HG03025 (cell line): ENCODE measurements at regions not wholly inside any gene's neighbourhood (a gene's known extent, or its start where the extent isn't known, plus 50 kb on each side); places are given as distances from the start of the nearest gene placed in this dataset.
"Not testable (repeated sequence)": the region's sequence is repeated elsewhere in the genome, so short reads cannot be mapped to it uniquely, and the experiment has no call there.

Experiments used
- ATAC-seq: cut with Tn5 transposase; IDR thresholded peaks from one replicate; pipeline ENCODE4 v1.9.1; 2021; ENCODE audit warnings: mild to moderate bottlenecking, moderate library complexity; ENCODE audit not compliant: unreplicated experiment, low FRiP score

DNA sequence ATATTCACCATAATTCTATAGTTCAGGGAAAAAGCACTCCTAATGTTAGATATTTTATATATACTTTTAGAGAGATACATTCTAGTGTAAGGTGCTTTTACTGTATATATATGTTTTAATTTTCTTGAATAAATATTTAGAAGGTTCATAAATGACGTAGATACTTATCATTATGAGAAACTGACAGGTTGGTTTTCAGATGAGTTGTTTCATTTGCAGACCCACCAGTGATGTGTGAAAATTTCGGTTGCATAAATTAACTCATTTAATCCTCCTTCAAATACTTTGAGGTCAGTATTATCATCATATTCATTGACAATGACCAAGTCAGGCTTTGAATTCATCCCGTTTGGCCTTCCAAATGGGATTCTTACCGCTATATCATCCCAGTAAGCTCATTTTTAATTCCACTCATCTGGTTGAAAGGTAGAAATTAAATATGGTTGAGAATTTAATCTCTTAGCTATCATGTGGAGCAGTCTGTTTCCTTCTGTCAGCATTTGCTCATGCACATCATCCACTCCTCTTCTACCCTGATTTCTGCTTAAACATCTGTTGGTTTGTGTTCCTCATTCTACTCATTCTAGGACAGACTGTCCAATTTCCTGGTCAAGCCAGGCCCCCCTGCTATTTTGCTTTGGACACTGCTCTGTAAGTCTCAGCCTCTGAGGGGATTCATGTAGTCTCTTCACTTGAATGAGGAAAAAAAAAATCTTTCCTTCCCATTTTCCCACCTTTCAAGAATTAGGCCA is 1156.6 kb downstream of the PLA2G4A start:
- peak; percentile 59 for ATAC-seq

DNA sequence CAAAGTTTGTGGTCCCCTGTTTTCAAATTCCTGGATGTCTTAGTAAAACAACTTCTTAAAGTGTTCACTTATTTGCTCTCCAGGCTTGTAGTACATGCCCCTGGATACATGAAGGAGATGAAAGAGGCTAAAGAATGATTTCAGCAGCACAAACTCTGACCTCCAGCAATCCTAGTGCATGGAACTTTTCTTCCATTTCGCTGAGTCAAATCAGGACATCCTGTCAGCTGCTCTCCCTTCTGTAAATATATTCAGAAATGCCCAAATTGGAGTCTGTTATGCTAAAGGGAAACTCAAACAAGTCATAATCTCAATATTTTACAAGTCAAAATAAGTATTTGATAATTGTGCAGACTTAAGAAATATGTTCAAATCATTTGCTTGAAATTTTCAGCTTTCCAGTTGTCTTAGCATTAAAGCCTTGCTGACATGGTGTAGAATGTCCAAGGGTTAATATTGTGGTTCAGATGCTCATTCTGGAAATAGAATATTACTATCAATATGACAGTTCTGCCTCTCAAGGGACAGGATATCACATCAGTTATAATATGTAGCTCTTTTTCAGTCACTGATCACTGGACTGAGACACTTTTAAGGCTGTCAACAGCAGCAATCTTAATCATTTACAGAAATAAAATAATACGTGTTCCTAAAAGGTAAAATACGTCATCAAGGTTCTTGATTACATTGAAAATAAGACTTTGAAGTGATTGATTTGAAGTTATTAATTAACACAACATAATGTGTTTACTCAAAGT is 1157.3 kb downstream of the PLA2G4A start:
- ATAC-seq = peak; percentile 71

DNA sequence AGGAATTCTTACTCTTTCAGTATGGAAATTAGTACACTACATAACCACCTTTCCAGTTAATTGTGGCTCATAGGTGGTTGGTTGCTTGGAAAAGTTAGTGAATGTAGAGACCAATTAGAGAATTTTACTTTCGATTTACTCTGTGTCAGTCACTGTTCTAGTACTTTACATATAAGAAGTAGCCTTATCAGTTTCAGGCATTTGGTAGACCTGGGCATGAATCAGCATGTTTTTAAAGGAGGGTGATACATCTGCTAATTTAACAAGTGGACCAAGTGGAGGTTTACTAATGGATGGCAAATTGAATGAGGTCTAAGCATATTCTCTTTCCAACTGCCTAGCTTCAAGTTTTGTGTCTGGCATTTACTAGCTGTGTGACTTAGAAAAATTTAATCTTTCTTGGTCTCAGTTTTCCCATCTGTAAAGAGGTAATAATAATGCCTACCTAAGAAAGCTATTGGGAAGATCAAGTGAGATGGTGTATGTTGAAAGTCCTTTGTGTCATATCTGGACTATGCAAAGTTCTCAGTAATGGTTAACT is 1158.6 kb downstream of the PLA2G4A start:
- no peak for ATAC-seq

DNA sequence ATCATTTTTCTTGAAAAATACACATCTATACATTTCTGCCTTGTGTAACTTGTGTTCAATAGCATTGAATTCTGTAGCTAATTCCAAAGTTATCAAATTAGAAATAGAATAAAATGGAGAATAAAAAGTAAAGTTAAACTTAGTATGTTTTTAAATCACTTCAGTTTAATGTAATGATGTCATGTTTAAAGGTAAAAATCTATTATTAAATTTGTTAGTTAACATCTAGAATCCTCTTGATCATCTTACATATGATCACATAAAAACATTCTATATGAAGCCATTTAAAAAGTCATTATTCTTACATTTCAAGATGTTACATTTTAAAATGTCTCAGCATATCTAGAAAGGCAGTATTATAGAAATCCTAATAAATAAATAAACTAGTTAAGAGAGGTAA is 1163.2 kb downstream of the PLA2G4A start:
- no peak for ATAC-seq

DNA sequence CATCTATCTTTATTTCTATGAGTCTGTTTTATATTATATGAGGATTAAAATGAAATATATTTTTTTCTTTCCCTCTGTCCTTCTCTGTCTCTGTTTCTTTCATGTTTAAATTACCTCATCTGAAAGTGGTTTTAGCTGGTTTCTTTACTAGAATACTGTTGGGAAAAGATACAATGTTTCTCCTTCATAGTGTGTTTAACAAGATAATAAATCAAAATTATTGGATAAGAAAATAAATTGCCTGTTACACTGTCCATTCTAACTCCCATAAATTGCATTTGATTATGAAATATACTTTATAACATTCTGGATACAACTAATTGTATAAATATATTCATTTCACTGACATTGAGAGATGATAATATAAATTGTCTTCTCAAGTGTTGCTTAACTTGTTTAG is 1168.0 kb downstream of the PLA2G4A start:
- ATAC-seq = no peak

DNA sequence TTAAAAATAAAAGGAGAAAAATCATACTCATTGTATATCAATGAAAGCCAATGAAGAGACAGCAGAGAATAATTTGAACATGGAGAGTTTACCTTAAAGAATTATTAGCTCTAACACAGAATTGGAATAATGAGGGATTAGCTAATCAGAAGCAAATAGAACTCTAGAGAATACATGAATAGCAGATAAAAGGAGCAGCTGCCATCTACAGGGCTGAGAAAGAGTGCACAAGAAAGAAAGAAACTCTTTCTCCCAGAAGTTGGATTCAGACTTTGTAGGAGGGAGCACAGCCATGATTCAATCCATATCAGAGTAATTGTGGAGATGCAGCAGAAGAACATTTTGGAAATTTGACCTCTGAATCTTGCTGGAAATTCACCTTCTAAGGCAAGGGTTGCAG is 1171.2 kb downstream of the PLA2G4A start:
- no peak for ATAC-seq

DNA sequence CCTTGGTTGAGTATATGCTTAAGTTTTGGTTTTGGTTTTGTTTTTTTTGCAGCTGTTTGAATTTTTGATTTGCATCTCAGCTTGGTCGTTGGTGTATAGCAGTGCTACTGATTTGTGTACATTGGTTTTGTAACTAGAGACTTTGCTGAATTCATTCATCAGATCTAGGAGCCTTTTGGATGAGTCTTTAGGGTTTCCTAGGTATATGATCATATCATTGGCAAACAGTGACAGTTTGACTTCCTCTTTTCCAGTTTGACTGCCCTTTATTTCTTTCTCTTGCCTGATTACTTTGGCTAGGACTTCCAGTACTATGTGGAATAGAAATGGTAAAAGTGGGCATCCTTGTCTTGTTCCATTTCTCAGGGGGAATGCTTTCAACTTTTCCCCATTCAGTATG is 1174.9 kb downstream of the PLA2G4A start:
- ATAC-seq = not testable (repeated sequence)

DNA sequence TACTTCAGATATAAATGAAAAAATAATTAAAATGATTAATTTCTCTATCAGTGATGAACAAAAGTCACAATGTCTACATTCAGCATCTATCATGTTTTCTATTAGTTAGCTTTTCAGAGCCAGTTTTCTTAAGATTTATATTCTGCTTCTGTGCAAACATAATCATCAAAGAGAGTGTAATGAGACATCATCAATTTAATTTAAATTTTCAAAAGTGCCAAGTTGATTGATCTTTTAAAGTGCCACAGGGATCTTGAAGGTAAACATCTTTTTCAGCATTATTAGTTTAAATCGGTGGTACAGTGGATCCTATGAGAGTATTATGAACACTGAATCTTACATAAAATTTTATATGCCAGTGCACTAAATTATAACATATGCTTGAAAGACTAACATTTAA is 1176.1 kb downstream of the PLA2G4A start:
- ATAC-seq = no peak

DNA sequence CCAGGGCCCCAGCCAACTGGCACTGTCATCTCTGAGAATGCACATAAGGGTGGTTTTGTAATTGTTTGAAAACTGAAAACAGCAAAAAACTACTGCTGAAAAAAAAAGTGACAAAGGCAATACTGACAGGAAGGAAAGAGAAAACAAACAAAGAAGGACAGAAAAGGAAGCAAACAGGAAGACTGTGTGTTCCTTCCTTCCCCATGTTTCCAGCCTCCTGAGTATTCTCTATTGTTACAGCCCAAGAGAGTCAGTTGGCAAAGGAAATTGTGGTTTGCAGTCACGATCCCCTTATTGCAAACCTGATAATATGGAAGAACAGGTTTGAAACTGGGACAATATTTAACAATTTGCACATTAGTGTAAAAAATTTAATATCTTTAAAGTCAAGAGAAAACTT is 1177.6 kb downstream of the PLA2G4A start:
- no peak for ATAC-seq

DNA sequence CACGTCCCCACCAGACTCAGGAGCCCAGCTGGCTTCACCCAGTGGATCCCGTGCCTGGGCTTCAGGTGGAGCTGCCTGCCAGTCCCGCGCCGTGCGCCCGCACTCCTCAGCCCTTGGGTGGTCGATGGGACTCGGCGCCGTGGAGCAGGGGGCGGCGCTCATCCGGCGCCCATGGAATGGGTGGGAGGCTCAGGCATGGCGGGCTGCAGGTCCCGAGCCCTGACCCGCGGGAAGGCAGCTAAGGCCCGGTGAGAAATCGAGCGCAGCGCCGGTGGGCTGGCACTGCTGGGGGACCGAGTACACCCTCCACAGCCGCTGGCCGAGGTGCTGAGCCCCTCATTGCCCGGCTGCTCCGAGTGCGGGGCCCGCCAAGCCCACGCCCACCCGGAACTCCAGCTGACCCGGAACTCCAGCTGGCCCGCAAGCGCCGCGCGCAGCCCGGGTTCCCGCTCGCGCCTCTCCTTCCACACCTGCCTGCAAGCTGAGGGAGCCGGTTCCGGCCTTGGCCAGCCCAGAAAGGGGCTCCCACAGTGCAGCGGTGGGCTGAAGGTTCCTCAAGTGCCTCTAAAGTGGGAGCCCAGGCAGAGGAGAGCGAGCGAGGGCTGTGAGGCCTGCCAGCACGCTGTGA is 1184.6 kb downstream of the PLA2G4A start:
- ATAC-seq = not testable (repeated sequence)

DNA sequence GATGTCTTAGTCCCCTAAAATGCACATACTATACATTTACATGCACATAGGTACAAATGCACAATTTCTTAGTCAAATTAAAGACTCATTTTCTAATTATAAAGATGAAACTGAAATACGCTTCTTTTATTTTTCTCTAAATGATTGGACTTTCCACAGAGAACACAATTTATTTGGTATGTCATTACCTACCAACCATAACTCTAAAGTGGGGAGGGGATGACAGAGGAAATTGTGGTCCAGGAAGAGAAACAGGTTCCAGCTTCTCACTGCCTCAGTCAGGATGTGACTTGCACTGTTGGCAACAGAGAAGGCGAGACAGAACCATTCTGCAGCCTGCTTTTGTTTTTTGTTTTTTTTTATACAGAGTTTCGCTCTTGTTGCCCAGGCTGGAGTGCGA is 1189.2 kb downstream of the PLA2G4A start:
- no peak for ATAC-seq

DNA sequence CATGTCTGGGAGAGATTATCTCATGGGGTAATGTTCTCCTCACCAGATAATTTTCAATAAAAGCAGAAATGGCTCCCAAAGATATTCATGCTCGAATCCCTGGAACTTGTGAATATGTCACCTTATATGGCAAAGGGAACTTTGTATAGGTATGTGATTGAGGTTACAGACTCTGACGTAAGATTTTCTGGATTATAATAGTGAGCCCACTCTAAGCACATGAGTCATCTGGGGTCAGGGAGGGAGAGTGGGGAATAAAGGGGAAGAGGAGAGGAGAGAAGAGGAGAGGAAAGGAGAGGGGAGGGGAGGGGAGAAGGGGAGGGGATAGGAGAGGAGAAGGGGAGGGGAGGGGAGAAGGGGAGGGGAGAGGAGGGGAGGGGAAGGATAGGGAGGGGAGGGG is 1193.9 kb downstream of the PLA2G4A start:
- no peak for ATAC-seq

DNA sequence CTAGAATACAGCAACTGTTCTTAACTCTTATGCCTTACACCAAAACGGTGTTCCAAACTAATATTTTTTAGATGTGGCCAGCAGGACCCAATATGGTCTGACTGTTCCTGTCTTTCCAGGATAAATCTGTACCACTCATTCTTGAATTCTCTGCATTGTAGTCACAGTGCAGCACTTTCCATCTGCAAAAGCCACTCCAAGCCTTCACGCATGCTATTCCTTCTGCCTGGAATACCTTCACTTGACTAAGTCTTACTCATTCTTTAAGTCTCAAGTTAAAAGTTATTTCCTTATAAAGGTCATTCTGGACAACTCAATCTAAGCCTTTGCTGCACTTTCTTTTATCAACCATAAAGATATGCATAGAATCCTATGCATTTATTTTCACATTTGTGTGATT is 1194.5 kb downstream of the PLA2G4A start:
- ATAC-seq = no peak

DNA sequence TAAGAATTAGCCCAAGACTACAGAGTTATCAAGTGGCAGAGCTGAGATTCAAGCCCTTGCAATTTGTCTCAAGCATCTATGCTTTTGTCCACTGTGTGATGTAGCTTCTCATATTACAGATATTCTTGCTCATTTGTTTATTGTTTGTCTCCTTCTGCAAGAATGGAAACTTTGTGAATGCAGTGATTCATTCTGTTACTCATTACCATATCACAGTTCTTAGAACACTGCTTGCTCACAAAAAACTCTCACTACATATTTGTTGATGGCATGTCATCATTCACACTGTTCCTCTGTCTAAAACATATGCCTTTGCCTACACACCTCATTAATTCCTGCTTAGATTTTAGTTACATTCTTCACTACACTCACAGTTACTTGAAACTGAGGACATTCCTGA is 1198.9 kb downstream of the PLA2G4A start:
- ATAC-seq = peak; percentile 98

DNA sequence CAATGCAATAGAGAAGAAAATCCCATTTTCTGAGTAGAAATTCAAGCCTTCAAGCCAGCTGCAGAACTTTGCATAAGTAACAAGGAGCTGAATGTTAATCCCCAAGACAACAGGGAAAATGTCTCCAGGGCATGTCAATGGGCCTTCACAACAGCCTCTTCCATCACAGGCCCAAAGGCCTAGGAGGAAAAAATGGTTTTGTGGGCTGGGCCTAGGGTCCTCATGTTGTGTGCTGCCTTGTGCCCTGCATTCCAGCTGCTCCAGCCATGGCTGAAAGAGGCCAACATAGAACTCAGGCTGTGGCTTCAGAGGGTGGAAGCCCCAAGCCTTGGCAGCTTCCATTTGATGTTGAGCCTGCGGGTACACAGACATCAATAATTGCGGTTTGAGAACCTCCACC is 1208.8 kb downstream of the PLA2G4A start:
- not testable (repeated sequence) for ATAC-seq

DNA sequence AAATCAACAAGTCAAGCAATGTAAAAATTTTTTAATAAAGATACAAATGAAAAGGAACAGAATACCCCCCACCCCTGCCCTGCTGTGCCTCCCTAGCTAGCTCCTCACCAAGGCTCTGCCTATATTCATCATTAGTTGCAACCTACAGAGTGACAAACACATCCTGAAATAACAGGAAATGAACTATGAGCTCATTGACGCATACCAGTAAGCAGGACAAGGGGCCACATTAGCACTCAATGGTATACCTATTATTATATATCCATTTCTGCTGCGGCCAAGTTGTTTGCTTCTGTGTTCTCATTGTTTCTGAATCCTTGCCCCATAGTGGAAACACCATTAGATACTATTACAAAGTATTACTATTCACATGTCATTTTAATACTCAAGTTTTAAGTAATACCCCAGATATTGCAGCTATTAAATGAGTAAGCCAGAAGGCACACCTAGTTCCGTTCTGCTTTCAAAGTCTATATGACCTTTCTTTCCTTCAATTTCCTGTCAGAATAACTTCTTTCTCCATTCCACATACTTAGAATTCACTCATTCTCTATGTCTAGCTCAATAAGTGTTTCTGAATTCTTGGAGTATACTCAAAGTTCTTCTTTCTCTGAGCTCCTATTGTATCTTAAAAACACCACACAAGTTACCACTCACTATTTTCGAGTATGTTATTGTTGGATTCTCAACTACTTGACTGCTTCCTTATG is 1214.9 kb downstream of the PLA2G4A start:
- ATAC-seq = no peak

DNA sequence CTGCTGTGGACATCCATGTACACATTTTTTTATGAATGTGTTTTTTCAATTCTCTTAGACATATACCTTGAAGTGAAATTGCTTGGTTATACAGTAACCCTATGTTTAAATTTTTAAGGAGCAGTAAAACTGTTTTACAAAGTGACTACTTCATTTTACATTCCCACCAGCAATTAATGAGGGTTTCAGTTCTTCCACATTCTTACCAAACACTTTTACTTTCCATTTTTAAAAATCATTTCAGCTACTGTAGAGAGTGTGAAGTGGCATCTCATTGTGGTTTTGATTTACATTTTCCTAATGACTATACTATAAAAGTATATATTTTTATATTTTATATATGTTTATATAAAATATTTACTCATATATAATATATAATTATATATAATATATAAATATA is 1221.5 kb downstream of the PLA2G4A start:
- no peak for ATAC-seq

DNA sequence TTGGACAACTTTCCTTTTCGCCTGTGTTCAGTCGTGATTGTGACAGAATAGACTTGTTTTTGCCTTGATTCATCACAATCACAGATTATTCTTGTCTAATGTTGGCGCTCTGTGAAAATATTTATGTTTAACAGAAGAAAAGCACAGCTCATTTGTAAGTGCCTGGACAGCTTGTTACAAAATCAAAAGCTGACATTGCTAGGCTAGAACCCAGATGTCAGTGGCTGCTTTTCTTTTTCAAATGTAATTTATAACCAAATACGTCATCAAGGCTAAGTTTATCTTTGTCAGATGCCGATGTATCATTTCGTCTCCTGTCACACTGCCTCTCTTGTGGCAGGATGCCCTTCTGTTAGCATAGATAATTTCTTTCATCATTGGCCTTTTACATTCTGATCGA is 1227.3 kb downstream of the PLA2G4A start:
- ATAC-seq = no peak

DNA sequence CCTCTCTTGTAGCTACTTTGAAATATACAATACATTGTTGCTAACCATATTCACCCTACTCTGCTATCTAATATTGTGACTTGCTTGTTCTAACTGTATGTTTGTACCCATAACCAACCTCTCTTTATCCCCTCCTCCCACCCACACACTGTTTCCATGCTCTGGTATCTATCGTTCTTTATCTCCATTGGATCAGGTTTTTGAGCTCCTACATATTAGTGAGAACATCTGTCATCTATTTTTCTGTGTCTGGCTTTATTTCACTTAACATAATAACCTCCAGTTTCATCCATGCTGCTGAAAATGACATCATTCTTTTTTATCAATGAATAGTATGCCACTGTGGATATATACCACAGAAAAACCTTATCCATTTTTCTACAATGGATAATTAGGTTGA is 1230.1 kb downstream of the PLA2G4A start:
- ATAC-seq = no peak

DNA sequence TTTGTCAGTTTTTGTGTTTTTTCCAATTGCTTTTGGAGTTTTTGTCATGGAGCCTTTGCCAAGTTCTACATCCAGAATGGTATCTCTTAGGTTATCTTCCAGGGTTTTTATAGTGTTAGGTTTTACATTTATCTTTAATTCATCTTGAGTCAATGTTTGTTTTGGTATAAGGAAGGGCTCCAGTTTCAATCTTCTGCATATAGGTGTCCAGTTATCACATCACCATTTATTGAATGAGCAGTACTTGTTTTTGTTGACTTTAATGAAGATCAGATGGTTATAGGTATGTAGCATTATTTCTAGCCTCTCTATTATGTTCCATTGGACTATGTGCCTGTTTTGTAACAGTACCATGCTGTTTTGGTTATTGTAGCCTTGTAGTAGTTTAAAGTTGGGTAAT is 1233.1 kb downstream of the PLA2G4A start:
- no peak for ATAC-seq

DNA sequence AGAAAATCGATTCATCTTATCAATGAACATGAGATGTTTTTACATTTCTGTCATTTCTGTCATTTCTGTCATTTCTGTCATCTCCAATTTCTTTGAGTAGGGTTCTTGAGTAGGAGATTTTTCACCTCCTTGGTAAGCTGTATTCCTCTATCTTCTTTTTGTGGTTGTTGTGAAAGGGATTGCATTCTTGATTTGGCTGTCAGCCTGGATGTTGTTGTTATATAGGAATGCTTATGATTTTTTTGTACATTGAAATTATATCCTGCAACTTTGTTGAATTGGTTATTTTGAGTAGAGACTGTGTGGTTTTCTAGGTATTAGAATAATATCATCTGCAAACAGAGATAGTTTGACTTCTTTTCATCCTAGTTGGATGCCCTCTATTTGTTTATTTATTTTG is 1233.7 kb downstream of the PLA2G4A start:
- no peak for ATAC-seq
